Endothelial cell of umbilical vein (primary cell): ENCODE measurements at regions not wholly inside any gene's neighbourhood (a gene's known extent, or its start where the extent isn't known, plus 50 kb on each side); places are given as distances from the start of the nearest gene placed in this dataset.

Experiments used
- EZH2 ChIP-seq: IDR thresholded peaks from 2 replicates; pipeline ENCODE4 v1.6.1; 2012; ENCODE audit warnings: borderline replicate concordance, low read depth, mild to moderate bottlenecking, moderate library complexity, low read length, inconsistent platforms; ENCODE audit not compliant: severe bottlenecking
- JUN ChIP-seq: IDR thresholded peaks from 2 replicates; pipeline ENCODE4 v1.6.1; 2011; ENCODE audit warnings: borderline replicate concordance, low read depth; ENCODE audit not compliant: insufficient read length, insufficient read depth
- MYC ChIP-seq: IDR thresholded peaks from one replicate; pipeline ENCODE4 v1.6.1; 2011; ENCODE audit warnings: mild to moderate bottlenecking, low read depth, low read length
- POLR2A ChIP-seq: IDR thresholded peaks from 2 replicates; pipeline ENCODE4 v1.6.1; 2012; ENCODE audit warnings: low read depth, mild to moderate bottlenecking, control low read depth, low read length
- POLR2AphosphoS5 ChIP-seq: IDR thresholded peaks from 2 replicates; pipeline ENCODE4 v1.6.1; 2012; ENCODE audit warnings: low read depth, mild to moderate bottlenecking, control low read depth, low read length, moderate library complexity; ENCODE audit not compliant: insufficient read depth
- TF ChIP-seq, protein P1 (sequence below), 2 donors: IDR thresholded peaks; 1 replicate in 1 of 2; 2 replicates in 1 of 2; pipeline ENCODE4 v1.5.1; 2011; ENCODE audit warnings: low read length in 2 of 2, mild to moderate bottlenecking in 2 of 2, moderate library complexity in 2 of 2, control low read depth in 1 of 2, inconsistent platforms in 1 of 2, low read depth in 1 of 2; ENCODE audit not compliant: insufficient read depth in 1 of 2; ENCODE audit errors: extremely low read depth in 1 of 2
- TF ChIP-seq, protein P2 (sequence below): IDR thresholded peaks from 2 replicates; pipeline ENCODE4 v1.6.1; 2011; ENCODE audit not compliant: insufficient read depth, insufficient read length

DNA sequence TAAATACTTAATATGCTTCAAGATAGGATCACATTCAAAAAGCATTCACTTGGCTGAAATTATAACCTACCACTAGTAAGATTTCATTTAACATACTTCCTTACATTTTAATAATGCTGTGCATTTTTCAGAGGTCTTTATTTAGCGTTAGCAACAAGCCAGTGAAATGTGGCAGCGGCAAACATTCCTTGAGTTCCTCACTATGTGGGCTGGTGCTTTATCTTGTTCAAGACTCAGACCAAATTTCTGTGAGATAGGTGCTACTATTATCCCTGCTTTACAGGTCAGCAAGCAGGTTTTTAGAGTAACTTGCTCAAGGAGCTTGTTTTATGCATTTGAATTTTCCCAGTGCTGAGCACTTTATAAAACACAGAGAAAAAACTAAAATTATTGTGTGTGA is 132.7 kb downstream of the PLPPR4 start:
- TF ChIP-seq, protein P1, sequence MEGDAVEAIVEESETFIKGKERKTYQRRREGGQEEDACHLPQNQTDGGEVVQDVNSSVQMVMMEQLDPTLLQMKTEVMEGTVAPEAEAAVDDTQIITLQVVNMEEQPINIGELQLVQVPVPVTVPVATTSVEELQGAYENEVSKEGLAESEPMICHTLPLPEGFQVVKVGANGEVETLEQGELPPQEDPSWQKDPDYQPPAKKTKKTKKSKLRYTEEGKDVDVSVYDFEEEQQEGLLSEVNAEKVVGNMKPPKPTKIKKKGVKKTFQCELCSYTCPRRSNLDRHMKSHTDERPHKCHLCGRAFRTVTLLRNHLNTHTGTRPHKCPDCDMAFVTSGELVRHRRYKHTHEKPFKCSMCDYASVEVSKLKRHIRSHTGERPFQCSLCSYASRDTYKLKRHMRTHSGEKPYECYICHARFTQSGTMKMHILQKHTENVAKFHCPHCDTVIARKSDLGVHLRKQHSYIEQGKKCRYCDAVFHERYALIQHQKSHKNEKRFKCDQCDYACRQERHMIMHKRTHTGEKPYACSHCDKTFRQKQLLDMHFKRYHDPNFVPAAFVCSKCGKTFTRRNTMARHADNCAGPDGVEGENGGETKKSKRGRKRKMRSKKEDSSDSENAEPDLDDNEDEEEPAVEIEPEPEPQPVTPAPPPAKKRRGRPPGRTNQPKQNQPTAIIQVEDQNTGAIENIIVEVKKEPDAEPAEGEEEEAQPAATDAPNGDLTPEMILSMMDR (IDR thresholded peaks at IDR 0.05; ENCODE audit: extremely low read depth in 1 of 2, insufficient read depth in 1 of 2, low read depth in 1 of 2, low read length in 2 of 2), result no peak
- TF ChIP-seq POLR2A, result no peak
- TF ChIP-seq JUN, result no peak
- no peak for TF ChIP-seq EZH2
- TF ChIP-seq MYC, result no peak
- no peak for TF ChIP-seq POLR2AphosphoS5
- TF ChIP-seq, protein P2, sequence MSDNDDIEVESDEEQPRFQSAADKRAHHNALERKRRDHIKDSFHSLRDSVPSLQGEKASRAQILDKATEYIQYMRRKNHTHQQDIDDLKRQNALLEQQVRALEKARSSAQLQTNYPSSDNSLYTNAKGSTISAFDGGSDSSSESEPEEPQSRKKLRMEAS, result no peak
